ENCODE measurements at regions not wholly inside any gene's neighbourhood (a gene's known extent, or its start where the extent isn't known, plus 50 kb on each side); places are given as distances from the start of the nearest gene placed in this dataset.

GRCh38 chr1:194919146-194919545 is 1689.1 kb downstream of the KCNT2 start:
- TF ChIP-seq CTCF (IDR thresholded peaks at IDR 0.05 in 2 of 3, conservative IDR thresholded peaks at IDR 0.05 in 1 of 3; ENCODE audit: control insufficient read depth in 2 of 3, extremely low read depth in 1 of 3, insufficient read depth in 1 of 3, low read depth in 3 of 3, low read length in 3 of 3) (no peak), RBBP5 (conservative IDR thresholded peaks at IDR 0.05) (no peak), HDAC2 (IDR thresholded peaks at IDR 0.05) (no peak), GABPA (IDR thresholded peaks at IDR 0.05; ENCODE audit: low read depth) (no peak), NFYB (IDR thresholded peaks at IDR 0.05; ENCODE audit: insufficient read depth, low read depth, low read length) (no peak), POLR2AphosphoS5 (IDR thresholded peaks at IDR 0.05; ENCODE audit: low read length) (no peak)
